ENCODE measurements at regions not wholly inside any gene's neighbourhood (a gene's known extent, or its start where the extent isn't known, plus 50 kb on each side); places are given as distances from the start of the nearest gene placed in this dataset.
A peak's percentile ranks its signal among the peaks of the same experiment; 100 is the strongest.

- no peaks in the 10 kb centered on the region for H3K79me2 ChIP-seq (ENCODE audit: insufficient read depth, low read length)
Observed at GRCh38 chr13:70505809-70506208, 397.6 kb upstream of the KLHL1 start.

GRCh38 chr13:70502944-70503343, 394.7 kb upstream of the KLHL1 start:
- Histone ChIP-seq H3K27ac (ENCODE audit: low read depth, low read length) (no peak overlapping the region), H3K9me2 (replicated peaks; ENCODE audit: insufficient read depth, low read length) (no peaks in the 10 kb centered on the region), H3K9me3 (ENCODE audit: insufficient read depth, low read length) (no peaks in the 10 kb centered on the region), H3K79me2 (ENCODE audit: insufficient read depth, low read length) (no peaks in the 10 kb centered on the region), H3F3A (ENCODE audit: insufficient read depth) (no peaks in the 10 kb centered on the region), H3K27me3 (ENCODE audit: low read length) (no peaks in the 10 kb centered on the region), H3K9ac (ENCODE audit: low read length) (no peak overlapping the region), H2AFZ (ENCODE audit: low read depth, low read length, severe bottlenecking) (peak overlapping the region; percentile 51), H3K4me2 (ENCODE audit: low read depth, low read length, poor library complexity, severe bottlenecking) (no peak overlapping the region), H3K36me3 (ENCODE audit: low read length) (no peaks in the 10 kb centered on the region), H4K20me1 (ENCODE audit: low read depth, low read length) (no peaks in the 10 kb centered on the region), H3K4me3 (ENCODE audit: insufficient read depth, low read length, poor library complexity, severe bottlenecking) (no peak overlapping the region)
- TF ChIP-seq EZH2phosphoT487 (conservative IDR thresholded peaks at IDR 0.05; ENCODE audit: low read length) = no peak
- no peak for TF ChIP-seq CTCF (IDR thresholded peaks at IDR 0.05; ENCODE audit: insufficient read depth, low read length, poor library complexity, severe bottlenecking)

More at GRCh38 chr13:70505809-70506208, 397.6 kb upstream of the KLHL1 start:
- Histone ChIP-seq H3K4me2 (ENCODE audit: low read depth, low read length, poor library complexity, severe bottlenecking) (no peak overlapping the region), H3F3A (ENCODE audit: insufficient read depth) (no peaks in the 10 kb centered on the region), H3K4me3 (ENCODE audit: insufficient read depth, low read length, poor library complexity, severe bottlenecking) (no peak overlapping the region), H3K9ac (ENCODE audit: low read length) (no peak overlapping the region), H2AFZ (ENCODE audit: low read depth, low read length, severe bottlenecking) (peak overlapping the region; percentile 36), H3K9me2 (replicated peaks; ENCODE audit: insufficient read depth, low read length) (no peaks in the 10 kb centered on the region), H4K20me1 (ENCODE audit: low read depth, low read length) (no peaks in the 10 kb centered on the region), H3K9me3 (ENCODE audit: insufficient read depth, low read length) (no peaks in the 10 kb centered on the region), H3K36me3 (ENCODE audit: low read length) (no peaks in the 10 kb centered on the region), H3K27ac (ENCODE audit: low read depth, low read length) (no peak overlapping the region), H3K27me3 (ENCODE audit: low read length) (no peaks in the 10 kb centered on the region)
- TF ChIP-seq CTCF (IDR thresholded peaks at IDR 0.05; ENCODE audit: insufficient read depth, low read length, poor library complexity, severe bottlenecking) = no peak

DNA sequence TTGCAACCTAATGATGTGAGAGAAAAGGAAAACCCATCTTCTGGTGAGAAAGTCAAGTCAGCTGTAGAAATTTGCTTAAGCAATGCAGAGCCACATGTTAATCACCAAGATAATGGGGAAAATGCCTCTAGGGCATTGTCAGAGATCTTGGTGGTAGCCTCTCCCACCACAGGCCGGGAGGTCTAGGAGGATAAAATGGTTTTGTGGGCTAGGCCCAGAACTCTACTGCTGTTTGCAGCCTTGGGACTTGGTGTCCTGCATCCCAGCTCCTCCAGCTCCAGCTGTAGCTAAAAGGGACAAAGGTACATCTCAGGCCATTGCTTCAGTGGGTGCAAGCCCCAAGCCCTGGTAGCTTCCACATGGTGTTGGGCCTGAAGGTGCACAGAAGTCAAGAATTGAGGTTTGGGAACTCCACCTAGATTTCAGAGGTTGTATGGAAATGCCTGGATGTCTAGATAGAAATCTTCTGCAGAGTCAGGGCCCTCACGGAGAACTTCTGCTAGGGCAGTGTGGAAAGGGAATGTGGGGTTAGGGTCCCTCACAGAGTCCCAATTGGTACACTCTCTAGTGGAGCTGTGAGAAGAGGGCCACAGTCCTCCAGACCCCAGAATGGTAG, 382.2 kb upstream of the KLHL1 start:
- Histone ChIP-seq H3K4me2 (ENCODE audit: low read depth, low read length, poor library complexity, severe bottlenecking) (no peak overlapping the region), H3K9me3 (ENCODE audit: insufficient read depth, low read length) (peaks cover 16% of the 10 kb centered on the region; the same call in 1 of the 2 replicates), H3K4me3 (ENCODE audit: insufficient read depth, low read length, poor library complexity, severe bottlenecking) (no peak overlapping the region), H3F3A (ENCODE audit: insufficient read depth) (no peaks in the 10 kb centered on the region), H3K27me3 (ENCODE audit: low read length) (no peaks in the 10 kb centered on the region), H3K36me3 (ENCODE audit: low read length) (no peaks in the 10 kb centered on the region), H3K27ac (ENCODE audit: low read depth, low read length) (no peak overlapping the region), H3K9ac (ENCODE audit: low read length) (no peak overlapping the region), H4K20me1 (ENCODE audit: low read depth, low read length) (no peaks in the 10 kb centered on the region), H3K9me2 (replicated peaks; ENCODE audit: insufficient read depth, low read length) (no peaks in the 10 kb centered on the region), H2AFZ (ENCODE audit: low read depth, low read length, severe bottlenecking) (no peak overlapping the region), H3K79me2 (ENCODE audit: insufficient read depth, low read length) (no peaks in the 10 kb centered on the region)
- no peak for TF ChIP-seq CTCF (IDR thresholded peaks at IDR 0.05; ENCODE audit: insufficient read depth, low read length, poor library complexity, severe bottlenecking)
- no peak for TF ChIP-seq EZH2phosphoT487 (conservative IDR thresholded peaks at IDR 0.05; ENCODE audit: low read length)
